GM12864 (cell line): ENCODE measurements at regions not wholly inside any gene's neighbourhood (a gene's known extent, or its start where the extent isn't known, plus 50 kb on each side); places are given as distances from the start of the nearest gene placed in this dataset.
"Not testable (repeated sequence)": the region's sequence is repeated elsewhere in the genome, so short reads cannot be mapped to it uniquely, and the experiment has no call there.

Experiments used
- DNase-seq: peaks from one replicate; pipeline ENCODE4 v3.0.0-alpha.2; 2011; ENCODE audit warnings: low read depth
- H3K4me3 ChIP-seq: 2 replicates; pipeline ENCODE4 v1.5.1; 2011; ENCODE audit warnings: mild to moderate bottlenecking, low read depth, low read length, control low read depth
- TF ChIP-seq, protein P1 (sequence below): IDR thresholded peaks from 2 replicates; pipeline ENCODE4 v1.5.1; 2011; ENCODE audit warnings: low read depth, mild to moderate bottlenecking, moderate library complexity, low read length, control low read depth, inconsistent platforms; ENCODE audit errors: missing control alignments

DNA sequence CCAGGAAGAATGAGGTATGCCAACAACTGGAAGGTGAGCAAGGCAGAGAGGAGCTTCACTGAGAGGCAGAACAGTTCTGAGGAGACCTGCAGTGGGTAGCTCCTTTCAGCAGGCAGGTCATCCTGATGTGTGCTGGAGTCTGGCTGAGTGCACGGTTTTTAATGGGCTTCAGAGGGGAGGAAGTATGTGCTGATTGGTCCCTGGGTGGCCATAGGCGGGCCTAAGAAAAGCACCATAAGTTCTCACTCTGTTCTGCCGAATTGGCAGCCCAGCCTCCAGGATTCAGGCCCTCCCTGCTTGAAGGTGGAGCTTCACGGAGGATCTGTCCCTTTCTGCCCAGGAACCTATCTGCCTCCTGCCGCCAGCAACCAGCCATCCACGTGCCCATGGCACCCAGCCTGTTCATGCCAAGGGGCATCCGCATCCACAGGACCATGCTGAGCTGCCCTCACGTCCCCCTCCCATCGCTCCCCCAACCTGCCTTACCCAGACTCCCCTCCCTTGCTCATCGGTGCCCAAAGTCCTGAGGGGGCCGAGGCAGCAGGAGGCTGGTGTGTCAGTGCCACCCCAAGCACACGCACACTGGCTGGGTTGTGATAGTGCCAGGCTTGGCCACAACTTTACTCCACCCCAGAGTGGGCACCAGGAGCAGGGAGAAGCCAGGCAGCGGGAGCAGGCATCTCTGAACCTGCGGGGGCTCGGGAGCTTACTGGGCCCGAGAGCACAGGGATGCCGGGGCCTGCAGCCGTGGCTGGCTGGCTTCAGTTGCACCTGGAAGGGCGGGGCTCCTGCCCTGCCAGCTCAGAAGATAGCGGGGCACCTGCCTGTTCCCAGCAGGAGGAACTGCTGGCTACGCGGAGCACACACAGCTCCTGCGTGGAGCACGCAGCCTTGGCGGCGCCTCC lies 608.4 kb upstream of the FOXG1 start:
- no peak overlapping the region for H3K4me3 ChIP-seq

DNA sequence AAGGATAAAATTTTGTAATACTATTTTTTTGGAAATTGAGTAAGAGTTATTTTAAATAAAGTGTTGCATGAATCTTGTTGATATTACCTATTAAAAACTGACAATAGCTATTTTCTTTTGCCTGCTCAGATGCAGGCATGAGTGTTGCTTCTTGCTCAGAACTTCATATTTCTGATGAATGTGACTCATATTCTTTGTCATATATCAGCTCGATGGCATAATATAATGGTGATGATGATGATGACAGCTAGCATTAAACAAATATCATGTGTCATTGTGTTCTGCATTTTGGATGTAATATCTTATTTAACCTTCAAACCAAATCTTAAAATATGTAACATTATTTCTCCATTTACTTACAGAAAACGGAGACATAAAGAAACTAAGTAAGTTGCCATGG lies 605.5 kb upstream of the FOXG1 start:
- no peak overlapping the region for H3K4me3 ChIP-seq
- DNase-seq, result no peak
- TF ChIP-seq, protein P1, sequence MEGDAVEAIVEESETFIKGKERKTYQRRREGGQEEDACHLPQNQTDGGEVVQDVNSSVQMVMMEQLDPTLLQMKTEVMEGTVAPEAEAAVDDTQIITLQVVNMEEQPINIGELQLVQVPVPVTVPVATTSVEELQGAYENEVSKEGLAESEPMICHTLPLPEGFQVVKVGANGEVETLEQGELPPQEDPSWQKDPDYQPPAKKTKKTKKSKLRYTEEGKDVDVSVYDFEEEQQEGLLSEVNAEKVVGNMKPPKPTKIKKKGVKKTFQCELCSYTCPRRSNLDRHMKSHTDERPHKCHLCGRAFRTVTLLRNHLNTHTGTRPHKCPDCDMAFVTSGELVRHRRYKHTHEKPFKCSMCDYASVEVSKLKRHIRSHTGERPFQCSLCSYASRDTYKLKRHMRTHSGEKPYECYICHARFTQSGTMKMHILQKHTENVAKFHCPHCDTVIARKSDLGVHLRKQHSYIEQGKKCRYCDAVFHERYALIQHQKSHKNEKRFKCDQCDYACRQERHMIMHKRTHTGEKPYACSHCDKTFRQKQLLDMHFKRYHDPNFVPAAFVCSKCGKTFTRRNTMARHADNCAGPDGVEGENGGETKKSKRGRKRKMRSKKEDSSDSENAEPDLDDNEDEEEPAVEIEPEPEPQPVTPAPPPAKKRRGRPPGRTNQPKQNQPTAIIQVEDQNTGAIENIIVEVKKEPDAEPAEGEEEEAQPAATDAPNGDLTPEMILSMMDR, result no peak

More for the DNA sequence above, 608.4 kb upstream of the FOXG1 start:
- TF ChIP-seq, protein P1, result no peak
- no peak for DNase-seq

DNA sequence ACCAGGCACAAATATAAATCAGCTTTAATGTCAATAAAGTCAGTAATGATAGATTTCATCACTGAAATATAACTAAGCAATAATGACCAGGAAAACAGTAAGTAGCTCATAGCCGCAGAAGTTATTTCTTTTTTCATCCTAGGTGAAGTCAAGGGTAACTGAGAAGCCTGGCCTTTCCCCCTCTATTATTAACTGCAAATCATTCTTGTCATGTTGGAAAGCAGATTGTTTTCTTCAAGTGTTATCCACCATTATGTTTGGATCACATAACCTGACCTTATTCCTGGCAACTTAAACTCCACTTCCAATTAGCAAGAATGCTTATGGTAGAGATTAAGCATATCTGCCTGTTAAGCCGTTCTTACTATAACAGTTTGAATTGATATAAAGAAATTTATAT lies 603.4 kb upstream of the FOXG1 start:
- no peak overlapping the region for H3K4me3 ChIP-seq
- DNase-seq, result no peak
- TF ChIP-seq, protein P1, result no peak

DNA sequence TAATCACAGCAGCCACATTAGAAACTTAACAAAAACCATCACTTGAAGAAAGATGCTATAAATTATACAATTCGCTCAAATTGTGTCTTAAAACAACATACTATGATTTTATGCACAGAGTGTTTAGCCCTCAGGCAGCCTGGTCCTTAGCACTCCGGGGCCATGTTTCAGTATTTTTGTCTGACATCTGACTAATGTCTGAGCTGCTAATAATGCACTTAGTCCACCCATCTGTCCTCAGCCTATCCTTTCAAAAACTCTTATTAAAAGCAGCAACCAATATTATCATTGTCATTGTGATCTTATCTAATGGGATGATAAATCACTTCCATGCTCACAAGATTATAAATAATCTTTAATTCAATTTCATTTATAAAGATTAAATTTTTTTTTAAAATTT lies 602.7 kb upstream of the FOXG1 start:
- no peak for DNase-seq
- H3K4me3 ChIP-seq, result no peak overlapping the region
- TF ChIP-seq, protein P1, result no peak

DNA sequence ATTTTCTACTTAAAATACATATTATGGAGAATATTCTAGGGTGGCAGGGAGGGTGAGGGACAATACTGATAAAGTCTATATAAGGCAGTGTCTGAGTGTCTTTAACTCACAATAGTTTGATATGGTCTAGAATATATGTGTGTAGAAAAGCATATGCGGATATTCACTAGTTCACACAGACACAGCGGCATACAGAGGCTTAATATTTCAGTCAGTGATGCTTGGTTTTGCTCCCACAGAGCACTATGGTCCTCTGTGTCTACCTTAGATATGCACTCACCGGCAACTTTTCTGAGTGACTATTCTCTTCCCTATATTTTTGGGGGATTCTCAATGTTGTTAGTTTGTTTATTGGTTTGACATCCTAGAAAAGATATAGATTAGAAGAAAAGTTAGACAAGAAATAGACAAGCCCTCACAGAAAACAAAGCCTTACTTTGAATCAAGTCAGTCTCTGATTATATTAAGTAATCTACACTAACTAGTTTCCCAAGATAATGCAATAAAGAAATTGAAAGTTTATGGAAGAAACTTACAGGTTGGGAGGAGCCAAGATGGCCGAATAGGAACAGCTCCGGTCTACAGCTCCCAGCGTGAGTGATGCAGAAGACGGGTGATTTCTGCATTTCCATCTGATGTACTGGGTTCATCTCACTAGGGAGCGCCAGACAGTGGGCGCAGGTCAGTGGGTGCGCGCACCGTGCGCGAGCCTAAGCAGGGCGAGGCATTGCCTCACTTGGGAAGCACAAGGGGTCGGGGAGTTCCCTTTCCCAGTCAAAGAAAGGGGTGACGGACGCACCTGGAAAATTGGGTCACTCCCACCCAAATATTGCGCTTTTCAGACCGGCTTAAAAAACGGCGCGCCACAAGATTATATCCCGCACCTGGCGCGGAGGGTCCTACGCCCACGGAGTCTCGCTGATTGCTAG lies 578.4 kb upstream of the FOXG1 start:
- not testable (repeated sequence) for DNase-seq, H3K4me3 ChIP-seq

DNA sequence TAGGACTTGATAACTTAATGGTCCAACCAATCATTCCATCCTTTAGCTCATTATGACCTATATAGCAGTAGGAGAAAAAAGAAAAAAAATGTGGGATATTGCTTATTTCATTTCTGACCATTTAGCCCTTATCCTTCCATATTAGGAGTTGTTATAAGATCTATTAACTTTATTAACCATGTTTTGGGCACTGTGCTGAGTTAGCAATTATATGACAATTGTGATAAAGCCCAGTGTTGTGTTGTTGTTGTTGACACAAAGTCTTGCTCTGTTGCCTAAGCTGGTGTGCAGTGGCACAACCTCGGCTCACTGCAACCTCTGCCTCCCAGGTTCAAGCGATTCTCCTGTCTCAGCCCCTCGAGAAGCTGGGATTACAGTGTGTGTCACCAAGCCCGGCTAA lies 569.7 kb upstream of the FOXG1 start:
- TF ChIP-seq, protein P1, result no peak
- DNase-seq, result no peak
- H3K4me3 ChIP-seq, result no peak overlapping the region

DNA sequence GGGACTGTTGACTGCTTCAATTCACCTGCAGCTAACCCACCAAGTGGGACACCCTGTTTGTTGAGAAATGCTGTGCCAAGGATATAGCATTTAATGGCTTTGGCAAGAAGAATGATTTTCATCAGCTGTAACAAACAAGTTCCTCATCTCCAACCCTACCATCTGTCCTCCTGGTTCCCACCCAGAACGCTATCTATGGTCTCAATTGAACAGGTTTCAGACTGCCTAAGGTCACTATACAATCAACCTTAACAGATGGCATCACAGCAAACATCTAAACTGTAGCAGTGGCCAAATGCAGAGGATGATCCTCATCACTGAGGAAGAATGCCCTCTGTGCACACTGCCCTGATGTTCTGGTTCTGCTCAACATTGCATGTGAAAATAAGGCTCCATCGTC lies 546.2 kb upstream of the FOXG1 start:
- H3K4me3 ChIP-seq, result no peak overlapping the region
- TF ChIP-seq, protein P1, result no peak

More for the DNA sequence above, 546.2 kb upstream of the FOXG1 start:
- DNase-seq, result no peak
